ENCODE measurements at regions not wholly inside any gene's neighbourhood (a gene's known extent, or its start where the extent isn't known, plus 50 kb on each side); places are given as distances from the start of the nearest gene placed in this dataset.

DNA sequence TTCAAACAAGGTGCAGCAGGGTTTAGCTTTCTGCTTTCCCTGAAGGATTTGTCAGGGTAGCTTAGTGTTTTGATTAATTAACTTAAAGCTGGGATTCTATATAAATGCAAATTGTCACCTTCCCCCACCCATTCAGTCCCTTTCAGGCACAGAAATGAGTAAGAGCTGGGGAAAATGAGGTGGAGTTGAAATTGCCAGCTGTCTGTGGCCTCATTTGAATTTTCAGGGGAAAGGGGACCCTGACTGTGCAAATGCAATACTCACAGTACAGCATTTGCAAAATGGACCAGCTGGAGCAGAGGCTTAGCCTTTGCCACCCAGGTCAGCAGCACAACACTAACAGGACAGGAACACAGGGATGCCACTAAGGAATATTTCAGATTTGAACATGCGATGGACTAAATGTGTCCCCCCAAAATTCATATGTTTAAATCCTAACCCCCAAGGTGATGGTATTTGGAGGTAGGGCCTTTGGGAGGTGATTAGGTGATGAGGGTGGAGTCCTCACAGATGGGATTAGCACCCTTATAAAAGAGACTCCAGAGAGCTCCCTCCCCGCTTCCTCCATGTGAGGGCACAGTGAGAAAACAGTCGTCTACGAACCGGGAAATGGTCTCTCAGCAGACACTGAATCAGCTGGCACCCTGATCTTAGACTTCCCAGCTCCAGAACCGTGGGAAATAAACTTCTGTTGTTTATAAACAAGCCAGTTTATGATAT lies 59.5 kb upstream of the CYSLTR2 start:
- no peak for TF ChIP-seq EZH2phosphoT487 (IDR thresholded peaks at IDR 0.05; ENCODE audit: low read depth)
- TF ChIP-seq, protein P1, sequence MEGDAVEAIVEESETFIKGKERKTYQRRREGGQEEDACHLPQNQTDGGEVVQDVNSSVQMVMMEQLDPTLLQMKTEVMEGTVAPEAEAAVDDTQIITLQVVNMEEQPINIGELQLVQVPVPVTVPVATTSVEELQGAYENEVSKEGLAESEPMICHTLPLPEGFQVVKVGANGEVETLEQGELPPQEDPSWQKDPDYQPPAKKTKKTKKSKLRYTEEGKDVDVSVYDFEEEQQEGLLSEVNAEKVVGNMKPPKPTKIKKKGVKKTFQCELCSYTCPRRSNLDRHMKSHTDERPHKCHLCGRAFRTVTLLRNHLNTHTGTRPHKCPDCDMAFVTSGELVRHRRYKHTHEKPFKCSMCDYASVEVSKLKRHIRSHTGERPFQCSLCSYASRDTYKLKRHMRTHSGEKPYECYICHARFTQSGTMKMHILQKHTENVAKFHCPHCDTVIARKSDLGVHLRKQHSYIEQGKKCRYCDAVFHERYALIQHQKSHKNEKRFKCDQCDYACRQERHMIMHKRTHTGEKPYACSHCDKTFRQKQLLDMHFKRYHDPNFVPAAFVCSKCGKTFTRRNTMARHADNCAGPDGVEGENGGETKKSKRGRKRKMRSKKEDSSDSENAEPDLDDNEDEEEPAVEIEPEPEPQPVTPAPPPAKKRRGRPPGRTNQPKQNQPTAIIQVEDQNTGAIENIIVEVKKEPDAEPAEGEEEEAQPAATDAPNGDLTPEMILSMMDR (IDR thresholded peaks at IDR 0.05; ENCODE audit: low read depth, low read length) = no peak

Measured in OCI-LY3 (cell line).